ENCODE measurements at regions not wholly inside any gene's neighbourhood (a gene's known extent, or its start where the extent isn't known, plus 50 kb on each side); places are given as distances from the start of the nearest gene placed in this dataset.

DNA sequence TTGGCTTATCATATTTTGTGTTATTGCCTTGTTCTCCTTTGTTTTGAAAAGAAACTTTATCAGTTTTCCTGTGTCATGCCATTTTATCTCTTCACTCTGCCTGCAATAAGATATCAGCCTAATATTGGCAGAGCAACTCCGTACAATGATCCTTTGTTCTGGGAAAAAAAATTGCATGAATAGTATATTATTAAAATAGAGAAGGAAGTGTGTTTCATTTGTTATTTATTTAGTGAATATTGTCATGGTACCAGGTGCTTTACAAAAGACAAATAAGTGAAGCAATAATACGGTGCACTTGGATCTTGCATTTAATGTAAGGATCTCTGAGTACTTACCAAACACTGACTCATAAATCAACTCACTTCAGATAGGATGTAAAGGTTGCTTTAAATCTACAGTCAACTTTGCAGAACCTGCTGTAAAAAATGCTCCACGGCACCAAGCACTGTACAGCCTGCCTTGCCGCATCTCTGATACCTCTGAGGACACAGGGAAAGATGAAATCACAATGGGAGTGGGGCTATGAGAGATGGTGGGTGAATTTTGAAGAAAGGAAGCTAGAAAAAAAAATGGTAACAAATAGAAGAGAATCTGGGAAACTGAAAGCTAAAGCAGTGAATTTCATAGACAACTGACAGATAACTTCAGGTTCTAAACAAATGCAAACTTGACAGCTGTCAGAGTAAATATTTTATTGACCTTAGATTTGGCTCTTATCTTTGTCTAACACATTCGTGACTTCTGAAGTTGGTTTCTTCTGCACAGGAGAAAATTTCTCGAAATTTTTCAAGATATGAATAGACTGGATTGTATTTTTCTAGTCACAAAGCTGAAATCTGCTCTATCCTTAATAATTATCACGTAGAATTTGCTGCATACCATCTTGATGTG is 232.1 kb downstream of the ENC1 start:
- no peaks in the 10 kb centered on the region for H4K20me1 ChIP-seq (replicated peaks in 1 of 2; ENCODE audit: control insufficient read depth in 1 of 2, insufficient read depth in 2 of 2, low read length in 2 of 2)
- no peak overlapping the region for H3K18ac ChIP-seq (ENCODE audit: extremely low read depth, low read length)
- WGBS, 2 experiments (ENCODE audit: extremely low coverage in 1 of 2, insufficient coverage in 1 of 2, insufficient read length in 1 of 2, insufficient replicate concordance in 2 of 2, low coverage in 1 of 2, low lambda C conversion rate in 2 of 2, missing lambda C conversion rate in 1 of 2): 88% methylated on average over 7 of the region's 7 CpGs; no CpG with 5 or more reads in 1 of the 2 experiments
- no peak for DNase-seq (ENCODE audit: low read depth in 1 of 2, low spot score in 2 of 2)
- no peaks in the 10 kb centered on the region for H3K9me3 ChIP-seq (ENCODE audit: insufficient read depth in 2 of 2, low read depth in 1 of 2, low read length in 1 of 2)
- no peak overlapping the region for H3K9ac ChIP-seq (replicated peaks in 1 of 4; ENCODE audit: extremely low read depth in 1 of 4, low read depth in 3 of 4, low read length in 3 of 4)
- H4K5ac ChIP-seq (ENCODE audit: insufficient read length, low read depth, low read length): no peak overlapping the region
- H3K23me2 ChIP-seq (ENCODE audit: low read depth, low read length): no peaks in the 10 kb centered on the region
- H3K79me2 ChIP-seq (ENCODE audit: control insufficient read depth in 1 of 2, insufficient read depth in 2 of 2, low read length in 2 of 2): no peaks in the 10 kb centered on the region
- no peak overlapping the region for H3K14ac ChIP-seq (ENCODE audit: insufficient read length)
- no peaks in the 10 kb centered on the region for H3K79me1 ChIP-seq (ENCODE audit: low read depth, low read length)
- no peak for FAIRE-seq
- no peak overlapping the region for H2AFZ ChIP-seq (ENCODE audit: low read length)
- no peak overlapping the region for H4K8ac ChIP-seq (ENCODE audit: extremely low read depth, insufficient read depth, low read length)
- H2BK120ac ChIP-seq (replicated peaks; ENCODE audit: low read depth, low read length): no peak overlapping the region
- no peak overlapping the region for H4K91ac ChIP-seq (replicated peaks; ENCODE audit: insufficient read length, low read length)
- no peak for TF ChIP-seq YY1 (IDR thresholded peaks at IDR 0.05; ENCODE audit: low read depth, low read length)
- TF ChIP-seq, protein P1, sequence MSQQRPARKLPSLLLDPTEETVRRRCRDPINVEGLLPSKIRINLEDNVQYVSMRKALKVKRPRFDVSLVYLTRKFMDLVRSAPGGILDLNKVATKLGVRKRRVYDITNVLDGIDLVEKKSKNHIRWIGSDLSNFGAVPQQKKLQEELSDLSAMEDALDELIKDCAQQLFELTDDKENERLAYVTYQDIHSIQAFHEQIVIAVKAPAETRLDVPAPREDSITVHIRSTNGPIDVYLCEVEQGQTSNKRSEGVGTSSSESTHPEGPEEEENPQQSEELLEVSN (IDR thresholded peaks at IDR 0.05): no peak
- no peak overlapping the region for H3K4me2 ChIP-seq (ENCODE audit: insufficient read depth in 1 of 2, low read depth in 2 of 2, low read length in 2 of 2)
- POLR2A ChIA-PET (ENCODE audit: partially characterized antibody): no interaction called here
- peaks cover 0 to 3% (median 0%) of the 10 kb centered on the region in 4 experiments; a peak in 1 of 7 replicates for H3K4me1 ChIP-seq (replicated peaks in 1 of 4; ENCODE audit: control insufficient read depth in 3 of 4, insufficient read depth in 4 of 4, low read length in 3 of 4)
- H3K56ac ChIP-seq (replicated peaks; ENCODE audit: insufficient read length, low read depth, low read length): no peak overlapping the region
- no peaks in the 10 kb centered on the region for H3K36me3 ChIP-seq (ENCODE audit: control insufficient read depth in 2 of 4, insufficient read depth in 4 of 4, low read length in 3 of 4)
- H2BK12ac ChIP-seq (ENCODE audit: low read depth, low read length): no peak overlapping the region
- H2BK15ac ChIP-seq (ENCODE audit: low read length): no peak overlapping the region
- no peak overlapping the region for H3K4ac ChIP-seq (replicated peaks; ENCODE audit: insufficient read length, low read depth, low read length)
- no peak overlapping the region for H2BK5ac ChIP-seq (ENCODE audit: low read depth, low read length)
- no peak overlapping the region for H3K23ac ChIP-seq (ENCODE audit: insufficient read length)
- no peaks in the 10 kb centered on the region for H3K27me3 ChIP-seq (replicated peaks in 1 of 4; ENCODE audit: control insufficient read depth in 3 of 4, extremely low read depth in 1 of 4, insufficient read depth in 3 of 4, low read length in 3 of 4)
- no peak overlapping the region for H3K27ac ChIP-seq (ENCODE audit: low read depth, low read length)
- CTCF ChIA-PET (ENCODE audit: partially characterized antibody): interaction anchor here (1.1 to 1.5 kb wide), 2 partner anchors 10 to 28 kb away, joined by 4 to 6 read pairs; no protein-coding TSS in a partner anchor
- no peak overlapping the region for H2BK20ac ChIP-seq (ENCODE audit: low read length)
- H2AK5ac ChIP-seq (ENCODE audit: low read depth, low read length): no peak overlapping the region
- no peak overlapping the region for H3K4me3 ChIP-seq (ENCODE audit: extremely low read depth in 1 of 4, insufficient read depth in 2 of 4, low read depth in 3 of 4, low read length in 4 of 4)
